Neural cell (in vitro differentiated cells): ENCODE measurements at regions not wholly inside any gene's neighbourhood (a gene's known extent, or its start where the extent isn't known, plus 50 kb on each side); places are given as distances from the start of the nearest gene placed in this dataset.

Source experiments
- CTCF ChIP-seq: fragments of 450-650 bp; IDR thresholded peaks from 2 replicates; pipeline ENCODE4 v1.5.1; 2014; ENCODE audit warnings: antibody characterized with exemption, mild to moderate bottlenecking, moderate library complexity; ENCODE audit not compliant: poor library complexity, severe bottlenecking
- EP300 ChIP-seq: fragments of 450-650 bp; conservative IDR thresholded peaks from 2 replicates; pipeline ENCODE4 v1.6.1; 2014; ENCODE audit warnings: antibody characterized with exemption, mild to moderate bottlenecking, moderate library complexity; ENCODE audit not compliant: poor library complexity, severe bottlenecking
- POLR2AphosphoS5 ChIP-seq: IDR thresholded peaks from 2 replicates; pipeline ENCODE4 v1.6.1; 2012
- REST ChIP-seq: IDR thresholded peaks from 2 replicates; pipeline ENCODE4 v1.6.1; 2012; ENCODE audit warnings: borderline replicate concordance
- SMC3 ChIP-seq: fragments of 450-650 bp; conservative IDR thresholded peaks from 2 replicates; pipeline ENCODE4 v1.6.1; 2014; ENCODE audit warnings: antibody characterized with exemption, mild to moderate bottlenecking, moderate library complexity; ENCODE audit not compliant: poor library complexity

GRCh38 chr6:169885131-169885530 is 133.7 kb downstream of the ERMARD start:
- TF ChIP-seq CTCF = no peak
- TF ChIP-seq REST = no peak
- TF ChIP-seq SMC3 = no peak
- no peak for TF ChIP-seq EP300
- no peak for TF ChIP-seq POLR2AphosphoS5
